ENCODE measurements at regions not wholly inside any gene's neighbourhood (a gene's known extent, or its start where the extent isn't known, plus 50 kb on each side); places are given as distances from the start of the nearest gene placed in this dataset.

DNA sequence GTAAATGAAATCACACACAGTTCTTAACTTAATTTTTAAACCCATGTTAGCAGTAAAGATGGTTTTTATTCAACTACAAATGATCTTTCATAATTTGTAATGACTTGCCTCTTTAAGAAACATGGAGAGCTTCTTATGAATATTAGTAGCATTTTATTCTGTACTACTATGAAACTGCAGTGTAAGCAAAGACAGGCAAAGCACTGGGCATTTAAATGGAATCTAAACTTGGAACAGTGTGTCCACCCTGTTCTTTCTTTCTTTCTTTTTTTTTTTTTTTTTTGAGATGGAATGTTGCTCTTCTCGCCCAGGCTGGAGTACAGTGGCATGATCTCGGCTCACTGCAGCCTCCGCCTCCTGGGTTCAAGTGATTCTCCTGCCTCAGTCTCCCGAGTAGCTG lies 740.4 kb upstream of the IGFBP3 start:
- TF ChIP-seq JUND (IDR thresholded peaks at IDR 0.05; ENCODE audit: low read depth): no peak
- DNase-seq (ENCODE audit: low read depth in 1 of 2, low spot score in 1 of 2): no peak
- in situ Hi-C loops (cut with HindIII; ENCODE audit: low pct_unique_long_range_greater_than_20kb, low sequenced_read_pairs): no loop called here

DNA sequence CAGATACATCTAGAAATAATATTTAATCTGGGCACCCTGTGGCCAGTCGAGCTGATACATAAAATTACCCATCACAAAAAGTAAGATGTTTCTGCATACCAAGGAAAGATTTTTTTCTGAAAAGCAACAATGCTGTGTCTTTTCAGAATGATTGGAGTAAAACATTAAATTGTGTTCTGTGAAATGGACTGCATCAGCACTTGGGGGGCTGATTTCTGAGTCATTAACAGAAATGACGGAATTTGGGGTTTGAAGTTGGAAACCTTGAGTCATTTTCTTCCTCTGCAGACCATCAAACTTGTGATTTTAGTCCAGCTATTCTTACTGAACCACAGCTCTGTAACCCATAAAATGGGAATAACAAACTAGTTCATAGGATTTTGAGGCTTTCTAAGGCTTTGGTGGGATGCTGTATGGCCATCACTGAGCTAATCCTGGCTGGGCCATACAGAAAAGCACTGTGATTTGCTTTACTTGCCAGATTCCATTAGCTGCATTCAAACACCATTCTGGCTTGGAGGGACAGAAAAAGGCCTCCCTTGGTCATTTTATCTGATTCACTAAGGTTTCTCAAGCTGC lies 739.4 kb upstream of the IGFBP3 start:
- no peak for TF ChIP-seq JUND (IDR thresholded peaks at IDR 0.05; ENCODE audit: low read depth)
- no peak for DNase-seq (ENCODE audit: low read depth in 1 of 2, low spot score in 1 of 2)
- in situ Hi-C loops (cut with HindIII; ENCODE audit: low pct_unique_long_range_greater_than_20kb, low sequenced_read_pairs): no loop called here

DNA sequence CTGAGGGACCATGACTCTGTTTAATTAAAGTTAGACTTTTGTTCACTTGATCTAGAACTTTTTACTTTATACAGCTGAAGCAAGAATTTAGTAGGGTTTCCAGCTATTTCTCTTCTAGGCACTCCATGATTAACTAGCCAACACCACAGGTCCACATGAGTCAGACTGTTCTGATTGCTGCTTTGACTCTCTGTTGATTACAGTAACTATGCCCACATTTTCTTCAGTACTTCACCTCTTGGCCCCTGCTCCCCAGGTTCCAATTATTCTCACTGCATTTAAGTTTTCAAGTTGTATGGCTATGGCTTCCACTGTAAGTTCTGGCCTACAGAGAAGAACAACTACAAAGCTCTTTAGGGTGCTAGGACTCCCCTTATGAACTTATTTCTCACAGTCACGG lies 737.2 kb upstream of the IGFBP3 start:
- DNase-seq (ENCODE audit: low read depth in 1 of 2, low spot score in 1 of 2): no peak
- in situ Hi-C loops (cut with HindIII; ENCODE audit: low pct_unique_long_range_greater_than_20kb, low sequenced_read_pairs): no loop called here
- no peak for TF ChIP-seq JUND (IDR thresholded peaks at IDR 0.05; ENCODE audit: low read depth)

DNA sequence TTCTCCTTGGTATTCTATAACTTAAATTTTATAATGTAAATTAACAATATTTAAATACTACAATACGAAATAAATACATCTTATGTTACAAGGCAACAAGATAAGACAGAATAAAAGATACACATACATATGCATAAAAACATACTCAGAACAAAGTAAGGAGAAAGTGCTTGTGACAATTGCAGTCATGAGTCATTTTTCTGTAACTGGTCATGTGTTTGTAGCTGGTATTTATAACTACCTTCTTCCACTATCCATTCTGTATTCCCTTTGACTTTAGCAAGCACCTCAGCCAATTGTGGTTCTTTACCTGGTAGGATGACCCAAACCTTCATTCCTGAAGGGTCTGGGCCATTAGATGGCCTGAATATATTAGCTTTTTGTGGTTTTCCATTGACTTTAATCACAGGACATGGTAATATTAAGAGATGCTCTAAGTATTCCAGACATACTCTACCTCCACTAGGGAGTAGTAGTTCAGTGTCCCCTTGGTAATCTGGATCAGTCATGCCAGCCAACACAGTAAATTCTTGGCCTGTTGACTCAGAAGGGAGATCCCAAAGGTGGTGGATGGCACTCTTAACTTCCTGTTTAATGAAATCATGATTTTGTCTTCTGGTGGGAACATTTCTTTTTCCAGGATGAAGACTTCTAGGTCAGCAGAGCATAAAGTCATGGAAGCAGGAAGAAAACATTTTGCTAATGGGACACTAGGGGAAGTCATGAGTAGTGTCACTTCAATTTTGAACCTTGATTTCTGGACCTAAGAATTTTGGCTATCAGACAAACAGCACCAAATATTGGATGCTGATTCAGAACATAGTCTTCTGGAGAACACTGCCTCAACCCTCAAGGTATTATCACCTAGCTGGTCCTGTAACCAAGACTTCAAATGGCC lies 733.7 kb upstream of the IGFBP3 start:
- in situ Hi-C loops (cut with HindIII; ENCODE audit: low pct_unique_long_range_greater_than_20kb, low sequenced_read_pairs): no loop called here
- DNase-seq (ENCODE audit: low read depth in 1 of 2, low spot score in 1 of 2): no peak
- no peak for TF ChIP-seq JUND (IDR thresholded peaks at IDR 0.05; ENCODE audit: low read depth)

DNA sequence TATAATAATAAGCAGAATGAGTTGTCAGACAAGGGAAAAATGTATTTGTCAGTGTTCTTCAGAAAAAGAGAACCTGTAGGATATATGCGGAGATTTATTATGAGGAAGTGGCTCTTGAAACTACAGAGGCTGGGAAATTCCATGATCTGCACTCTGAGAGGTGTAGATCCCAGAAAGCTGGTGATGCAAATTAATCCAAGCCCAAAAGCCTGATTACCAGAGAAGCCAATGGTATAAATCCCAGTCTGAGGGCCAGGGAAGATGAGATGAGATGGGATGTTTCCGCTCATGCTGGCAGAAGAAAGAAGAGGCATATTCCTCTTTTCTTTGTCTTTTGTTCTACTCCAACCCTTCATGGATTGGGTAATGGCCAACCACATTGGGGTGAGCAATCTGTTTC lies 732.8 kb upstream of the IGFBP3 start:
- DNase-seq (ENCODE audit: low read depth in 1 of 2, low spot score in 1 of 2): no peak
- in situ Hi-C loops (cut with HindIII; ENCODE audit: low pct_unique_long_range_greater_than_20kb, low sequenced_read_pairs): no loop called here

DNA sequence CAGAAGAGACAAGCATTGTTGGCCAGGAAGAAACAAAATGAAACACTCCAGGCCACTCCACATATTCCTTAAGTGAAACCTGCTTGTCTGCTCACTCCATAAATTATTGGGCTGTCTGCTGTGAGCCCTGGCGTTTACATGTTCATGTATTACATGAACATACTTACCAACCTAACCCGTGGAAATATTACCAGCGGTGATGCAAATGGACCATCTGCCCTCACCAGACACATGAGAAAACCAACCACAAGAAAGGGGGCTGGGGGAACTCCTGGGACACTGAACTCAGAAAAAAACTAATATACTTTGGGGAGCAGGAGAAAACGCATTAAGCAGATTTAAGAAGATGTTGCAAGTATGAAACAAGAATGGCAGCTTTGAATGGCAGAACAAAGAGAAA lies 731.2 kb upstream of the IGFBP3 start:
- in situ Hi-C loops (cut with HindIII; ENCODE audit: low pct_unique_long_range_greater_than_20kb, low sequenced_read_pairs): no loop called here
- DNase-seq (ENCODE audit: low read depth in 1 of 2, low spot score in 1 of 2): no peak
- TF ChIP-seq JUND (IDR thresholded peaks at IDR 0.05; ENCODE audit: low read depth): no peak

More for the DNA sequence above, 732.8 kb upstream of the IGFBP3 start:
- no peak for TF ChIP-seq JUND (IDR thresholded peaks at IDR 0.05; ENCODE audit: low read depth)

DNA sequence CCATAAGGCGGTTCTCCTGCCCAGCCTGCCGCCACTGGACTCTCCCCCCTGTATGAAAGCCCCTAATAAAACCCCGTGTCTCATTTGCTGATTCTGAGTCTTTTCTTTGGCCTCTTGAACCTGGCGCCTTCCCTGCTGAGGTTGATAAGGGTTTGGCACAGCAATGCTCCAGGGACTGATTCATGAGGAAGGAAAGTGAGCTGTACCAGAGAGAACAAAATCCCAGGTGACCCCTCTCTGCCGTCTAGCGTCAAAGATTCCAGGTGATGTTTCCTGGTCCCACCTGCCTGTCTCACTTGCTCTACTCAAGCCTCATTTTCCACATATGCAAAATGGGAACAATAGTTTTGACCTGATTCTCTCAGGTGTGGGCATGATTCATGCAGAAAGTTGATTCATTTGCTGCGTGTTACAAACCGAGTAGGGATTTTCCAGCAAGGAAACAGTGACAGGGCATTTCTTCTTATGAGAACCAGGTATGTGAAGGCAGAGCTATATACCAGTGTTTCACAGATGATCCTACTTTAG lies 730.6 kb upstream of the IGFBP3 start:
- in situ Hi-C loops (cut with HindIII; ENCODE audit: low pct_unique_long_range_greater_than_20kb, low sequenced_read_pairs): no loop called here
- TF ChIP-seq JUND (IDR thresholded peaks at IDR 0.05; ENCODE audit: low read depth): no peak
- no peak for DNase-seq (ENCODE audit: low read depth in 1 of 2, low spot score in 1 of 2)

DNA sequence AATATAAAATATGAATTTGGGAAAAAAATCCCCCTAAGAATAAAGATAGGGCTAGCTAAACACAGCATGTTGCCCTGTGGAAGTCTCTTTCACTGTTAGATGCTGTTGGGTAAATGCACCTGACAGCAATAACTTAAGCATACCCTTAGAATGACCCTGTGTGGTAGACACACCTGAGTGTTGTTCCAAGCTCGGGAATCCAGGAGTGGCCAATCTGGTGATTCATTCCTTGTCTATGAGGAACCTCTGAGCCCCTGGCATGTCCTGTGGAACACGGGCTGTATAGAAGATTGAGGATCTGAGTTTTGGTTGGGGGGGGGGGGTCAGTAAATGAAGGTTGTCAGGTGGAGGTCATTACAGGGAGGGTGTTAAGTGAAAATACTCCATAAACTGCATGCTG lies 730.0 kb upstream of the IGFBP3 start:
- no peak for TF ChIP-seq JUND (IDR thresholded peaks at IDR 0.05; ENCODE audit: low read depth)
- peak in 1 of 2 experiments; percentile 7 for DNase-seq (ENCODE audit: low read depth in 1 of 2, low spot score in 1 of 2)
- in situ Hi-C loops (cut with HindIII; ENCODE audit: low pct_unique_long_range_greater_than_20kb, low sequenced_read_pairs): no loop called here

DNA sequence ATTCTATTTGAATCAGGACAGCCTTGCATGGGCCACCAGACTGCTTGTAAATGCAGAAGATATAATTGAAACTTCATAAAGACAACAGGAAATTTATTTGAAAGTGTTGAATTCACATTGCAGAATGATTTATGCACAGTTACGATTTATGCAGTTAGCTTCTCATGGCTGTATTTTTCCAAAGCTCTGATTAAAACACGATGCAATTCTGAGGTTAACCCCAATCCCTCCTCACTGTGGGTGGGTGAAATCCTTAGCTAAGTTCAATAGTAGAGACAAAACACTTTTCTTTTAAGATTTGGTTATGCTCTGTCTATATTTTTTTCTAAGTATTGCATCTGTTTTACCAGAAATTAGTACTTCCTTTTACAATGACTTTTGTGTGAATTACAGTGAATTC lies 728.8 kb upstream of the IGFBP3 start:
- TF ChIP-seq JUND (IDR thresholded peaks at IDR 0.05; ENCODE audit: low read depth): no peak
- no peak for DNase-seq (ENCODE audit: low read depth in 1 of 2, low spot score in 1 of 2)
- in situ Hi-C loops (cut with HindIII; ENCODE audit: low pct_unique_long_range_greater_than_20kb, low sequenced_read_pairs): no loop called here

DNA sequence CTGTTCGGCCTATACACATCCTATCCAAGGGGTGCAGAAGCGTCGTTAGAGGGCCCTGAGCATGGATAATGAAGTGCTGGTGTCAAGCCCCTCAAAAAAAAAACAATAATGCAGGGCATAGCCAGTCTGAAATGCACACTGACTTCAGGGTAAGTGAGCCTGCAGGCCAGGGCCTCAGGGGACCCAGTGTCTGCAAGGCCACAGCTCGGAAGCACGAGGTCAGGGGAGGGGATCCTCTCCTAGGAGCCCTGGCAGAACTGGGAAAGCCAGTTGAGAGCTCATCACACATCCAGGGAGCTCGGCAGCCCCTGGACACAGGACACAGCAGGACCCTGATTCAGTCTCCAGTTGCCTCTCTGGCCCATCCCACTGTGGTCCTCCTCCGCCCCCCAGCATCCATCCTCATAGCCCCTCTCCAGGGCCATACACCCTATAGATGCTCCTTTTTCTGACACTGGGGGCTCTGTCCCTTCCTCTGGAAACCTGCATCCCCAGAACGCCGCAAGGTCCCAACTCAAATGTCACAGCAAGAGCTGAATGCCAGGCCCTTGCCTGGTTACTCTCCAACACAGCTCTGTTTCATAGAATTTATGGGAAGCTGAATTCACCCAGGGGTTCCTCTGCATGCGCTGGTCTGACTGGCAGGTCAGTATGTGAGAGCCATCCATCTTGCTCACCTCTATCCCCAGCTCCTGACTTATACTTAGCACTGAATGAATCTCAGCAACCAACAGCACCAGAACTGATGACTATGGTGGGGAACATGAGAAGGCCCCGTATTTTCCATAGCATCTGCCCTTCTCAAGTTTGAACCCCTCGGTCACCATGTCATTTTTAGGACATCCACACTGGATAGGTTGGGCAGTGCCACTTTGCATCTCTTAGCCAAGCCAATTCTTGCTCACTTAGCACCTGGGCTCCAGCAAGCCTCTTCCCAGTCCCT lies 717.0 kb upstream of the IGFBP3 start:
- DNase-seq (ENCODE audit: low read depth in 1 of 2, low spot score in 1 of 2): no peak
- TF ChIP-seq JUND (IDR thresholded peaks at IDR 0.05; ENCODE audit: low read depth): no peak
- in situ Hi-C loops (cut with HindIII; ENCODE audit: low pct_unique_long_range_greater_than_20kb, low sequenced_read_pairs): no loop called here

DNA sequence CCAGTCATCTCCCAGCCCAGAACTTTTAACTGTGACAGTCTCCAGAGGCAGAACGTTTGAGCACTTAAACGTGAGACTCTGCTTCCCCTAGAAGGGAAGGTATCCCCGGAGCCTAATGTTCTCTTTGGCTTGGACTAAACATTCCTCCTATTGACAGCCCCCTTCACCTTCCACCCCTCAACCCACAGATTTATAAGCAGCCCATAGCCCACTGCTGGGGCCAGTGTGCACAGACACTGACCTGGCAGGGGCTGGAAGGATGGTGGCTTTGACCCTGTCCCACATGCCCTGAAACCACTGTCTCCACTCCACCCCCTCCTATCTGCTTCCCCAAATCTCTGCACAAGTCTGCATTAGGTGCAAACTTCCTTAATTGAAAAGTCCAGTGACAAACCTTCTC lies 715.0 kb upstream of the IGFBP3 start:
- no peak for TF ChIP-seq JUND (IDR thresholded peaks at IDR 0.05; ENCODE audit: low read depth)
- in situ Hi-C loops (cut with HindIII; ENCODE audit: low pct_unique_long_range_greater_than_20kb, low sequenced_read_pairs): no loop called here

DNA sequence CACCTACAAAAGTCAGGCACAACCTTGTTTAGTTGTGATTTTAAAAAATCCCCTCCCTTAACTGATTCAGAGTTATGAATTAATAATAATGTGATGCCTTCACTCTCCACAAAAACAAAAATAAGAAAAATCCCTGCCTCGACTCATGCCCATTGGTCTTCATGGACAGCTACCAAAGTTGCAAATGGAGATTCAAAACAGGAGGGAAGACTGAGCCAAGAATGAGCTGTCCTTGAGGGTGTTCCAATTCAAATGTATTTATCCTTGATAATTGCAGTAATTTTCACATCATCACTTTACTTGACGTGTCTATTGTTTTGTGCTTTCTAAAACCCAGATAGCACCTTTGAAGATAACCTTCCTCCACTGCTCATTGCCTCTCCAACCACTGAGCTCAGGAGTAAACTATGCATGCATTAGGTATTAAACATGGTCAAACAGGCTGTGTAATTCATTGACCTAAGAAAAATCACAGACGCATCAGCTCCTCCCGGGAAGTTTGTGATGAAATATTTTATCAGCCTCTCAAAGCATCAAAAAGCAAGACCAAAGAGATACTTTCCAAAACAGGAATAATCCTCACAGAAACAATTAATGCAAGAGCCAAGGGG lies 712.7 kb upstream of the IGFBP3 start:
- no peak for DNase-seq (ENCODE audit: low read depth in 1 of 2, low spot score in 1 of 2)
- no peak for TF ChIP-seq JUND (IDR thresholded peaks at IDR 0.05; ENCODE audit: low read depth)
- in situ Hi-C loops (cut with HindIII; ENCODE audit: low pct_unique_long_range_greater_than_20kb, low sequenced_read_pairs): no loop called here

More for the DNA sequence above, 715.0 kb upstream of the IGFBP3 start:
- DNase-seq (ENCODE audit: low read depth in 1 of 2, low spot score in 1 of 2): no peak
